Keratinocyte (primary cell): ENCODE measurements at regions not wholly inside any gene's neighbourhood (a gene's known extent, or its start where the extent isn't known, plus 50 kb on each side); places are given as distances from the start of the nearest gene placed in this dataset.

Experiments
- DNase-seq: peaks from one replicate; pipeline ENCODE4 v3.0.0-alpha.2; 2011; ENCODE audit warnings: low read depth, missing footprints, low spot score
- FAIRE-seq: peaks from 2 replicates; lab custom pipeline; 2011; peaks lifted over from hg19 to GRCh38; lab: Jason Lieb, UNC
- H2AFZ ChIP-seq: 2 replicates; pipeline ENCODE4 v1.6.0; 2012; ENCODE audit warnings: low read length, control low read depth, inconsistent platforms; ENCODE audit not compliant: control insufficient read depth
- H3K27ac ChIP-seq: 2 replicates; pipeline ENCODE4 v1.5.1; 2011; ENCODE audit warnings: low read length; ENCODE audit not compliant: control insufficient read depth, insufficient read depth
- H3K27me3 ChIP-seq: 3 replicates; pipeline ENCODE4 v1.6.0; 2011; ENCODE audit warnings: low read length; ENCODE audit not compliant: control insufficient read depth, insufficient read depth; ENCODE audit errors: extremely low read depth
- H3K36me3 ChIP-seq, 2 experiments: 2 replicates in 1 of 2; 3 replicates in 1 of 2; pipeline ENCODE4 v1.5.1; 2011; ENCODE audit warnings: low read length in 2 of 2, mild to moderate bottlenecking in 1 of 2; ENCODE audit not compliant: control insufficient read depth in 2 of 2, insufficient read depth in 2 of 2; ENCODE audit errors: extremely low read depth in 1 of 2
- H3K4me1 ChIP-seq: 3 replicates; pipeline ENCODE4 v1.5.1; 2011; ENCODE audit warnings: low read length; ENCODE audit not compliant: control insufficient read depth, insufficient read depth; ENCODE audit errors: extremely low read depth
- H3K4me2 ChIP-seq: 3 replicates; pipeline ENCODE4 v1.6.0; 2011; ENCODE audit warnings: low read depth, low read length; ENCODE audit not compliant: control insufficient read depth, insufficient read depth; ENCODE audit errors: extremely low read depth
- H3K4me3 ChIP-seq, 3 experiments: fragments of 200-600 bp in 1 of 3; sonication (generic) in 1 of 3; 2 replicates in 2 of 3; 3 replicates in 1 of 3; pipeline ENCODE4 v1.5.1; 2011 to 2016; ENCODE audit warnings: low read length in 3 of 3, mild to moderate bottlenecking in 3 of 3, control low read depth in 2 of 3, inconsistent platforms in 1 of 3, low read depth in 1 of 3, mixed read lengths in 1 of 3, mixed run types in 1 of 3, moderate library complexity in 1 of 3; ENCODE audit not compliant: control insufficient read depth in 2 of 3, insufficient read depth in 2 of 3; ENCODE audit errors: extremely low read depth in 1 of 3
- H3K79me2 ChIP-seq: 2 replicates; pipeline ENCODE4 v1.6.0; 2012; ENCODE audit warnings: low read length; ENCODE audit not compliant: control insufficient read depth, insufficient read depth
- H3K9ac ChIP-seq: 3 replicates; pipeline ENCODE4 v1.6.0; 2011; ENCODE audit warnings: low read length; ENCODE audit not compliant: control insufficient read depth, insufficient read depth; ENCODE audit errors: extremely low read depth
- H3K9me1 ChIP-seq: 3 replicates; pipeline ENCODE4 v1.6.0; 2011; ENCODE audit warnings: low read length; ENCODE audit not compliant: control insufficient read depth, insufficient read depth; ENCODE audit errors: extremely low read depth
- H3K9me3 ChIP-seq: 2 replicates; pipeline ENCODE4 v1.5.1; 2012; ENCODE audit warnings: low read depth, low read length; ENCODE audit not compliant: control insufficient read depth
- H4K20me1 ChIP-seq: 3 replicates; pipeline ENCODE4 v1.6.0; 2011; ENCODE audit warnings: low read length; ENCODE audit not compliant: control insufficient read depth, insufficient read depth; ENCODE audit errors: extremely low read depth
- CTCF ChIP-seq, 3 experiments: IDR thresholded peaks in 1 of 3; conservative IDR thresholded peaks in 1 of 3; optimal IDR thresholded peaks in 1 of 3; 2 replicates in 2 of 3; 3 replicates in 1 of 3; pipeline versions ENCODE3 to v1.5.1; 2011; ENCODE audit warnings: low read length in 3 of 3, mild to moderate bottlenecking in 3 of 3, moderate library complexity in 2 of 3, control low read depth in 1 of 3, inconsistent platforms in 1 of 3; ENCODE audit not compliant: insufficient read depth in 2 of 3; ENCODE audit errors: extremely low read depth in 1 of 3
- EZH2 ChIP-seq: IDR thresholded peaks from one replicate; pipeline ENCODE4 v1.6.1; 2012; ENCODE audit warnings: inconsistent platforms, mild to moderate bottlenecking, low read length, moderate library complexity
- dilution Hi-C: fragments of 300-500 bp; cut with MboI; formaldehyde crosslinking; loops from one replicate; pipeline ENCODE4 v1.7.0; 2020; ENCODE audit warnings: low sequenced_read_pairs; ENCODE audit not compliant: extremely low pct_ligation_motif_present

GRCh38 chr5:144040615-144041305, 129.7 kb downstream of the YIPF5 start:
- Histone ChIP-seq H3K4me2 (no peak overlapping the region), H3K9me3 (no peaks in the 10 kb centered on the region), H3K27me3 (no peaks in the 10 kb centered on the region), H4K20me1 (no peaks in the 10 kb centered on the region), H3K9me1 (no peaks in the 10 kb centered on the region), H3K79me2 (no peaks in the 10 kb centered on the region), H3K27ac (no peak overlapping the region), H3K36me3 (no peaks in the 10 kb centered on the region), H3K9ac (no peak overlapping the region), H3K4me1 (no peaks in the 10 kb centered on the region), H3K4me3 (no peak overlapping the region), H2AFZ (no peak overlapping the region)
- dilution Hi-C loops = no loop called here
- FAIRE-seq (no peak), DNase-seq (no peak)
- TF ChIP-seq EZH2 (no peak), CTCF (optimal IDR thresholded peaks at IDR 0.05 in 1 of 3, IDR thresholded peaks at IDR 0.05 in 1 of 3, conservative IDR thresholded peaks at IDR 0.05 in 1 of 3; ENCODE audit: extremely low read depth in 1 of 3, insufficient read depth in 2 of 3, low read length in 3 of 3) (no peak)

- dilution Hi-C loops = no loop called here
Observed at GRCh38 chr5:144042156-144042555, 128.3 kb downstream of the YIPF5 start.

More at GRCh38 chr5:144042156-144042555, 128.3 kb downstream of the YIPF5 start:
- no peaks in the 10 kb centered on the region for H3K4me1 ChIP-seq
- no peak for FAIRE-seq
- H3K27ac ChIP-seq = no peak overlapping the region
- H3K9me3 ChIP-seq = no peaks in the 10 kb centered on the region
- no peaks in the 10 kb centered on the region for H3K9me1 ChIP-seq
- H3K79me2 ChIP-seq = no peaks in the 10 kb centered on the region
- no peak overlapping the region for H2AFZ ChIP-seq
- H4K20me1 ChIP-seq = no peaks in the 10 kb centered on the region
- H3K4me2 ChIP-seq = no peak overlapping the region
- H3K36me3 ChIP-seq = no peaks in the 10 kb centered on the region
- no peak for DNase-seq
- H3K4me3 ChIP-seq = no peak overlapping the region
- TF ChIP-seq CTCF (optimal IDR thresholded peaks at IDR 0.05 in 1 of 3, IDR thresholded peaks at IDR 0.05 in 1 of 3, conservative IDR thresholded peaks at IDR 0.05 in 1 of 3; ENCODE audit: extremely low read depth in 1 of 3, insufficient read depth in 2 of 3, low read length in 3 of 3) = no peak
- H3K27me3 ChIP-seq = no peaks in the 10 kb centered on the region
- no peak overlapping the region for H3K9ac ChIP-seq
